H1 (cell line): ENCODE measurements at regions not wholly inside any gene's neighbourhood (a gene's known extent, or its start where the extent isn't known, plus 50 kb on each side); places are given as distances from the start of the nearest gene placed in this dataset.

Experiments used
- EZH2 ChIP-seq: fragments of 200-600 bp; sonication (generic); IDR thresholded peaks from 2 replicates; pipeline ENCODE4 v1.7.1; 2012; ENCODE audit warnings: low read depth, mild to moderate bottlenecking, moderate library complexity, low read length, inconsistent platforms; ENCODE audit not compliant: severe bottlenecking
- SIN3A ChIP-seq, 2 experiments: IDR thresholded peaks in 1 of 2; conservative IDR thresholded peaks in 1 of 2; 2 replicates each; pipeline ENCODE4 v1.6.1; 2011 to 2012; ENCODE audit warnings: low read length in 2 of 2, improper control_type of control experiment in 1 of 2, low read depth in 1 of 2, mild to moderate bottlenecking in 1 of 2
- SIX5 ChIP-seq: IDR thresholded peaks from 2 replicates; pipeline ENCODE4 v1.6.1; 2011; ENCODE audit warnings: mild to moderate bottlenecking, low read depth, low read length

- no peak for TF ChIP-seq SIX5
- no peak for TF ChIP-seq SIN3A (conservative IDR thresholded peaks at IDR 0.05 in 1 of 2, IDR thresholded peaks at IDR 0.05 in 1 of 2; ENCODE audit: low read depth in 1 of 2, low read length in 2 of 2)
- TF ChIP-seq EZH2, result no peak
Measured at GRCh38 chr3:87564438-87564837, 288.1 kb upstream of the POU1F1 start.
